Esophagus muscularis mucosa (tissue), 4 donors: ENCODE measurements at regions not wholly inside any gene's neighbourhood (a gene's known extent, or its start where the extent isn't known, plus 50 kb on each side); places are given as distances from the start of the nearest gene placed in this dataset.
"Not testable (repeated sequence)": the region's sequence is repeated elsewhere in the genome, so short reads cannot be mapped to it uniquely, and the experiment has no call there.

Source experiments
- DNase-seq: peaks from one replicate; pipeline ENCODE4 v3.0.0-alpha.2; 2017; ENCODE audit errors: extremely low spot score
- H3K27ac ChIP-seq, 4 donors: fragments of 200-600 bp; sonication (generic); replicated peaks in 1 of 4; 1 replicate in 3 of 4; 2 replicates in 1 of 4; pipeline ENCODE4 v1.5.1; 2016 to 2019; ENCODE audit warnings: mild to moderate bottlenecking in 1 of 4
- H3K27me3 ChIP-seq, 4 donors: fragments of 200-600 bp; sonication (generic); one replicate each; pipeline versions ENCODE4 v1.5.1 to v1.6.0; 2016 to 2019
- H3K36me3 ChIP-seq, 4 donors: fragments of 200-600 bp; sonication (generic); one replicate each; pipeline ENCODE4 v1.5.1; 2016 to 2019
- H3K4me1 ChIP-seq, 4 donors: fragments of 200-600 bp; sonication (generic); one replicate each; pipeline ENCODE4 v1.5.1; 2016 to 2019
- H3K4me3 ChIP-seq, 4 donors: fragments of 200-600 bp; sonication (generic); 1 replicate in 2 of 4; 2 replicates in 2 of 4; pipeline ENCODE4 v1.5.1; 2016 to 2019; ENCODE audit warnings: mild to moderate bottlenecking in 4 of 4, moderate library complexity in 1 of 4
- H3K9me3 ChIP-seq, 4 donors: fragments of 200-600 bp; sonication (generic); 1 replicate in 3 of 4; 2 replicates in 1 of 4; pipeline ENCODE4 v1.5.1; 2016 to 2019
- EP300 ChIP-seq: sonication (generic); formaldehyde crosslinking; IDR thresholded peaks from one replicate; pipeline ENCODE4 v1.6.1; 2017; ENCODE audit warnings: antibody characterized with exemption
- POLR2A ChIP-seq: fragments of 450-650 bp; IDR thresholded peaks from one replicate; pipeline ENCODE4 v1.6.1; 2017; ENCODE audit warnings: antibody characterized with exemption, moderate library complexity, mild to moderate bottlenecking, low read depth
- POLR2AphosphoS5 ChIP-seq, 2 donors: sonication (generic); formaldehyde crosslinking; IDR thresholded peaks; one replicate each; pipeline ENCODE4 v1.6.1; 2017; ENCODE audit warnings: antibody characterized with exemption in 2 of 2
- WGBS: methylation state at CpG from one replicate; pipeline ENCODE4 v1.1.5; 2018; 5-methylcytosine and 5-hydroxymethylcytosine counted together
- intact Hi-C: fragments of 100-400 bp; cut with DNase I; formaldehyde crosslinking; loops from one replicate; pipeline ENCODE4 v1.15.1; 2023
- TF ChIP-seq, protein P1 (sequence below), 3 experiments: fragments of 200-600 bp in 2 of 3; fragments of 450-650 bp in 1 of 3; sonication (generic) in 2 of 3; IDR thresholded peaks; one replicate each; pipeline ENCODE4 v1.5.1; 2017 to 2019; ENCODE audit warnings: antibody characterized with exemption in 3 of 3, mild to moderate bottlenecking in 2 of 3, moderate library complexity in 1 of 3

GRCh38 chr5:42089705-42090104 lies 164.6 kb downstream of the FBXO4 start:
- DNase-seq, result no peak
- intact Hi-C loops, result no loop called here
- Histone ChIP-seq H3K27me3 (no peaks in the 10 kb centered on the region), H3K4me1 (no peaks in the 10 kb centered on the region), H3K4me3 (no peak overlapping the region), H3K36me3 (no peaks in the 10 kb centered on the region), H3K27ac (no peak overlapping the region), H3K9me3 (no peaks in the 10 kb centered on the region)
- WGBS, result 80% methylated on average over 4 of the region's 4 CpGs
- TF ChIP-seq POLR2A, result no peak
- TF ChIP-seq, protein P1, sequence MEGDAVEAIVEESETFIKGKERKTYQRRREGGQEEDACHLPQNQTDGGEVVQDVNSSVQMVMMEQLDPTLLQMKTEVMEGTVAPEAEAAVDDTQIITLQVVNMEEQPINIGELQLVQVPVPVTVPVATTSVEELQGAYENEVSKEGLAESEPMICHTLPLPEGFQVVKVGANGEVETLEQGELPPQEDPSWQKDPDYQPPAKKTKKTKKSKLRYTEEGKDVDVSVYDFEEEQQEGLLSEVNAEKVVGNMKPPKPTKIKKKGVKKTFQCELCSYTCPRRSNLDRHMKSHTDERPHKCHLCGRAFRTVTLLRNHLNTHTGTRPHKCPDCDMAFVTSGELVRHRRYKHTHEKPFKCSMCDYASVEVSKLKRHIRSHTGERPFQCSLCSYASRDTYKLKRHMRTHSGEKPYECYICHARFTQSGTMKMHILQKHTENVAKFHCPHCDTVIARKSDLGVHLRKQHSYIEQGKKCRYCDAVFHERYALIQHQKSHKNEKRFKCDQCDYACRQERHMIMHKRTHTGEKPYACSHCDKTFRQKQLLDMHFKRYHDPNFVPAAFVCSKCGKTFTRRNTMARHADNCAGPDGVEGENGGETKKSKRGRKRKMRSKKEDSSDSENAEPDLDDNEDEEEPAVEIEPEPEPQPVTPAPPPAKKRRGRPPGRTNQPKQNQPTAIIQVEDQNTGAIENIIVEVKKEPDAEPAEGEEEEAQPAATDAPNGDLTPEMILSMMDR (IDR thresholded peaks at IDR 0.05), result no peak
- no peak for TF ChIP-seq POLR2AphosphoS5 (IDR thresholded peaks at IDR 0.05)
- TF ChIP-seq EP300, result no peak

DNA sequence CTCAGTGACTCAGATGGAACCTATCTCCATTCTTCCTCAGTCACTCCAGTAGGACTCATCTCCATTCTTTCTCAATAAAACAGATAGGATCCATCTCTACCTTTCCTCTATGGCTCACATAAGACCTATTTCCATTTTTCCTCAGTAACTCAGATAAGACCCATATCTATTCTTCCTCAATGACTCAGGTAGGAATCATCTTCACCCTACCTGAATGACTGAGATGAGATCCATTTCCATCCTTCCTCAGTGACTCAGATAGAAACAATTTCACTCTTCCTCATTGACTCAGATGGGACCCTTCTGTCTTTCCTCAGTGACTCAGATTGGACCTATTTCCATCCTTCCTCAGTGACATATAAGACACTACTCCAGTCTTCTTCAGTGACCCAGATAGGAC lies 165.1 kb downstream of the FBXO4 start:
- intact Hi-C loops, result no loop called here
- Histone ChIP-seq H3K27ac (no peak overlapping the region), H3K9me3 (no peaks in the 10 kb centered on the region), H3K4me3 (no peak overlapping the region), H3K4me1 (no peaks in the 10 kb centered on the region), H3K27me3 (no peaks in the 10 kb centered on the region), H3K36me3 (no peaks in the 10 kb centered on the region)
- no peak for DNase-seq
- TF ChIP-seq EP300, result no peak
- TF ChIP-seq POLR2A, result no peak
- no peak for TF ChIP-seq POLR2AphosphoS5 (IDR thresholded peaks at IDR 0.05)
- TF ChIP-seq, protein P1 (IDR thresholded peaks at IDR 0.05), result no peak

GRCh38 chr5:42099846-42100245 lies 174.8 kb downstream of the FBXO4 start:
- H3K4me1 ChIP-seq, DNase-seq, H3K27ac ChIP-seq, H3K4me3 ChIP-seq, intact Hi-C loops, H3K36me3 ChIP-seq, H3K27me3 ChIP-seq, H3K9me3 ChIP-seq: not testable (repeated sequence)
- 83% methylated on average over 5 of the region's 5 CpGs for WGBS

- Histone ChIP-seq H3K27ac (no peak overlapping the region), H3K4me1 (no peaks in the 10 kb centered on the region), H3K4me3 (no peak overlapping the region), H3K9me3 (no peaks in the 10 kb centered on the region), H3K27me3 (no peaks in the 10 kb centered on the region), H3K36me3 (no peaks in the 10 kb centered on the region)
- no peak for TF ChIP-seq EP300
- TF ChIP-seq, protein P1 (IDR thresholded peaks at IDR 0.05), result no peak
- no peak for TF ChIP-seq POLR2AphosphoS5 (IDR thresholded peaks at IDR 0.05)
- no peak for TF ChIP-seq POLR2A
- intact Hi-C loops, result no loop called here
- no peak for DNase-seq
Observed at GRCh38 chr5:42108468-42108867, 183.4 kb downstream of the FBXO4 start.

DNA sequence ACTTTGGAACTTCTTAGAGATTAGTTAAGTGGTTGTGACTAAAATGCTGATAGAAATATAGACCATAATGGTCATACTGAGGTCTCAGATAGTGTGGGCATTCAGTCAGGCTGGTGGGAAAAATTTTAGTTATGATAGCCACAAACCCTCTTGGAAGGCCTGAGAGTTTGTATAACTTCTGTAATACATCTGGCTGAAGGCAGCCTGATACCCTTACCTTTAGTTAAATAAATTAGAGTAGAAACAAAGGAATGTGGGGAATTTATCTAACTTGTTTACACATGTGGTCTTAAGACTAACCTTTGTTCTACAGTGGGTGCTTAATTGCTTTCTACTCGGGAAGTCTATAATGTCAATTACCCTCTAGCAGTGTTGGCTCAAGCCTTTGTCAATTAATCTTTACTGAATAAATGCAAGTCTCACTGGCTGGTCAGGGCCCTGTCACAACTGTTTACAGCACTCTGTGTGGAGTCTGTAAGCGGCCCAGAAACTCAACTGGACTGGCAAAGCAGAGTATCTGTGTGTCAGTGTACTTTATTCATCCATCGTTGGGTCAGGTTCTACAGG lies 184.0 kb downstream of the FBXO4 start:
- H3K36me3 ChIP-seq, result no peaks in the 10 kb centered on the region
- 51% methylated on average over 3 of the region's 3 CpGs for WGBS
- H3K27ac ChIP-seq, result no peak overlapping the region
- no peaks in the 10 kb centered on the region for H3K9me3 ChIP-seq
- no peak overlapping the region for H3K4me3 ChIP-seq
- H3K4me1 ChIP-seq, result no peaks in the 10 kb centered on the region
- H3K27me3 ChIP-seq, result no peaks in the 10 kb centered on the region
- TF ChIP-seq POLR2A, result no peak
- no peak for TF ChIP-seq EP300
- no peak for TF ChIP-seq POLR2AphosphoS5 (IDR thresholded peaks at IDR 0.05)
- TF ChIP-seq, protein P1 (IDR thresholded peaks at IDR 0.05), result no peak
- no peak for DNase-seq
- intact Hi-C loops, result no loop called here

- 92% methylated on average over 3 of the region's 3 CpGs for WGBS
- H3K9me3 ChIP-seq, H3K27me3 ChIP-seq, H3K36me3 ChIP-seq, H3K27ac ChIP-seq, H3K4me1 ChIP-seq, DNase-seq, intact Hi-C loops, H3K4me3 ChIP-seq: not testable (repeated sequence)
Observed at GRCh38 chr5:42115721-42116120, 190.6 kb downstream of the FBXO4 start.
